MCF 10A (cell line): ENCODE measurements at regions not wholly inside any gene's neighbourhood (a gene's known extent, or its start where the extent isn't known, plus 50 kb on each side); places are given as distances from the start of the nearest gene placed in this dataset.
"Not testable (repeated sequence)": the region's sequence is repeated elsewhere in the genome, so short reads cannot be mapped to it uniquely, and the experiment has no call there.

Experiments
- BruUV-seq: library from RNA; stranded (reverse); fragments of 400-500 nt; replicated peaks from 2 replicates; lab custom pipeline; 2021; lab: Mats Ljungman, UMichigan
- CTCF ChIA-PET: fragments of 300-600 bp; sonication (Branson Sonifier 250); formaldehyde crosslinking; extraction: SDS; loops from one replicate; lab custom pipeline; 2021; ENCODE audit warnings: antibody characterized with exemption, inconsistent platforms; lab: Yijun Ruan, JAX
- POLR2A ChIA-PET: fragments of 300-600, 350-650 bp; sonication (Branson Sonifier 250); formaldehyde crosslinking; extraction: SDS; loops from one replicate; lab custom pipeline; 2020; ENCODE audit warnings: antibody characterized with exemption, inconsistent platforms; lab: Yijun Ruan, JAX
- DNase-seq: peaks from one replicate; pipeline ENCODE4 v3.0.0-alpha.2; 2018; ENCODE audit not compliant: unreplicated experiment
- H3K27ac Mint-ChIP-seq: one replicate; pipeline ENCODE4 v1.8.0; 2022; ENCODE audit warnings: mild to moderate bottlenecking, low read depth, mixed read lengths; ENCODE audit not compliant: unreplicated experiment
- H3K27me3 Mint-ChIP-seq: one replicate; pipeline ENCODE4 v1.8.0; 2022; ENCODE audit warnings: mixed read lengths; ENCODE audit not compliant: insufficient read depth, unreplicated experiment
- H3K36me3 Mint-ChIP-seq: one replicate; pipeline ENCODE4 v1.8.0; 2022; ENCODE audit warnings: mild to moderate bottlenecking, moderate library complexity, mixed read lengths; ENCODE audit not compliant: insufficient read depth, unreplicated experiment
- H3K4me1 Mint-ChIP-seq: one replicate; pipeline ENCODE4 v1.8.0; 2022; ENCODE audit warnings: mixed read lengths; ENCODE audit not compliant: insufficient read depth, unreplicated experiment
- H3K4me3 Mint-ChIP-seq: one replicate; pipeline ENCODE4 v1.8.0; 2022; ENCODE audit warnings: mild to moderate bottlenecking, moderate library complexity, mixed read lengths; ENCODE audit not compliant: unreplicated experiment
- H3K9me3 Mint-ChIP-seq: one replicate; pipeline ENCODE4 v1.8.0; 2022; ENCODE audit warnings: mixed read lengths; ENCODE audit not compliant: unreplicated experiment
- intact Hi-C: fragments of 100-400 bp; cut with micrococcal nuclease; formaldehyde crosslinking; loops from 2 replicates; pipeline ENCODE4 v1.14.1; 2022
- TF ChIP-seq, protein P1 (sequence below): fragments of 200-600 bp; IDR thresholded peaks from one replicate; pipeline ENCODE4 v1.8.0; 2022; ENCODE audit warnings: antibody characterized with exemption, mild to moderate bottlenecking; ENCODE audit not compliant: unreplicated experiment

DNA sequence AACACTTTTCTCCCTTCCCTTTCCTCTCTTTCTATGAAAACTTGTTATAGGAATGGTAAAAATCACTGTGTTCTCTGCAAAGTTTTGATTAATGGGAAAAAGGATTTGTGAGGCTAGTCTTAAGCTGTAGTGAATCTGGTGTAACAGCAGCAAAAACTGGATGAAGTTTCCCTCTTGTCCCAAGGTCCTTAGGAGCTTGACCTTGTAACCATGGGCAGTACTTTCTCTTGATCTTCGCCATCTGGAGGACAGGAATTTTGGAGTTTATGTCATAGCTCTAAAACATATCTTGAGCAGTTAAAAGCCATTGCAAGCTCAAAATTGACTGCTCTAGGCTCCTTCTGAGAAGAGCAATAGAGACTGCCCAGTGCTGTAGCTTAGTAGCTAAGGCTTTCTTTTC, 56.5 kb upstream of the GPD1L start:
- no peak overlapping the region for H3K27ac Mint-ChIP-seq
- H3K36me3 Mint-ChIP-seq: peaks cover 6% of the 10 kb centered on the region
- no peak for DNase-seq
- no peak overlapping the region for H3K4me3 Mint-ChIP-seq
- H3K27me3 Mint-ChIP-seq: no peaks in the 10 kb centered on the region
- no TSS peak for BruUV-seq
- H3K4me1 Mint-ChIP-seq: peaks cover 9% of the 10 kb centered on the region
- CTCF ChIA-PET: interaction anchor here (0.5 to 1.5 kb wide), 3 partner anchors 31 to 326 kb away, joined by 3 to 8 read pairs (median 4); no protein-coding TSS in a partner anchor
- TF ChIP-seq, protein P1, sequence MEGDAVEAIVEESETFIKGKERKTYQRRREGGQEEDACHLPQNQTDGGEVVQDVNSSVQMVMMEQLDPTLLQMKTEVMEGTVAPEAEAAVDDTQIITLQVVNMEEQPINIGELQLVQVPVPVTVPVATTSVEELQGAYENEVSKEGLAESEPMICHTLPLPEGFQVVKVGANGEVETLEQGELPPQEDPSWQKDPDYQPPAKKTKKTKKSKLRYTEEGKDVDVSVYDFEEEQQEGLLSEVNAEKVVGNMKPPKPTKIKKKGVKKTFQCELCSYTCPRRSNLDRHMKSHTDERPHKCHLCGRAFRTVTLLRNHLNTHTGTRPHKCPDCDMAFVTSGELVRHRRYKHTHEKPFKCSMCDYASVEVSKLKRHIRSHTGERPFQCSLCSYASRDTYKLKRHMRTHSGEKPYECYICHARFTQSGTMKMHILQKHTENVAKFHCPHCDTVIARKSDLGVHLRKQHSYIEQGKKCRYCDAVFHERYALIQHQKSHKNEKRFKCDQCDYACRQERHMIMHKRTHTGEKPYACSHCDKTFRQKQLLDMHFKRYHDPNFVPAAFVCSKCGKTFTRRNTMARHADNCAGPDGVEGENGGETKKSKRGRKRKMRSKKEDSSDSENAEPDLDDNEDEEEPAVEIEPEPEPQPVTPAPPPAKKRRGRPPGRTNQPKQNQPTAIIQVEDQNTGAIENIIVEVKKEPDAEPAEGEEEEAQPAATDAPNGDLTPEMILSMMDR: no peak
- POLR2A ChIA-PET: no interaction called here
- H3K9me3 Mint-ChIP-seq: no peaks in the 10 kb centered on the region
- intact Hi-C loops: no loop called here

DNA sequence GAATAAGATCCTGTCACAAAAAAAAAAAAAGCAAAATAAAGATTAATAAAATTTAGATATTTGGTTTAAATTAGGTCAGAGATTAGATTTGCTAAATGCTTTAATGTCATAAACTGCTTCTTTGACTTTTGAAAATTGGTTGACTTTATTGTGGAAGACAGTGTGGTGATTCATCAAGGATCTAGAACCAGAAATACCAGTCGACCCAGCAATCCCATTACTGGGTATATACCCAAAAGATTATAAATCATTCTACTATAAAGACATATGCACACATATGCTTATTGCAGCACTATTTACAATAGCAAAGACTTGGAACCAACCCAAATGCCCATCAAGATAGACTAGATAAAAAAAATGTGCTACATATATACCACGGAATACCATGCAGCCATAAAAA, 54.2 kb upstream of the GPD1L start:
- POLR2A ChIA-PET, DNase-seq, intact Hi-C loops, BruUV-seq, H3K27me3 Mint-ChIP-seq, H3K4me3 Mint-ChIP-seq, H3K27ac Mint-ChIP-seq, H3K4me1 Mint-ChIP-seq, H3K36me3 Mint-ChIP-seq, H3K9me3 Mint-ChIP-seq: not testable (repeated sequence)
- CTCF ChIA-PET: interaction anchor here (0.6 kb wide), 1 partner anchor 32 kb away, joined by 3 read pairs; no protein-coding TSS in a partner anchor

DNA sequence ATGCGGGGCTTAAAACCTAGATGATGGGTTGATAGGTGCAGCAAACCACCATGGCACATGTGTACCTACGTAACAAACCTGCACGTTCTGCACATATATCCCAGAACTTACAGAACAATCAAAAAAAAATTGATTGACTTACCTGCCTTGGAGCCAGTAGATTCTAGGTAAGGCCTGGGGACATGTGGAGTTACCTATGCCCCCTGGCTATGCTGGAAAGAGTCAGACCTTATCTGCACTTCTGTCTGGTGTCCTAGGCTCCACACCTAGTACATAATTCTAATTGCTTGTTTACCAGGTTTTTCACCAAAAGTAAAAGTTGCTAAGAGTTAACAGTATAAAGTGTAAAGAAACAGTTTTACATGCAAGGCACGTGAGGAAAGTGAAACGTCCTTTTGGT, 53.6 kb upstream of the GPD1L start:
- peaks cover 11% of the 10 kb centered on the region for H3K27me3 Mint-ChIP-seq
- H3K27ac Mint-ChIP-seq, BruUV-seq, intact Hi-C loops, POLR2A ChIA-PET, CTCF ChIA-PET, H3K9me3 Mint-ChIP-seq, H3K4me3 Mint-ChIP-seq, H3K4me1 Mint-ChIP-seq, DNase-seq, H3K36me3 Mint-ChIP-seq: not testable (repeated sequence)

DNA sequence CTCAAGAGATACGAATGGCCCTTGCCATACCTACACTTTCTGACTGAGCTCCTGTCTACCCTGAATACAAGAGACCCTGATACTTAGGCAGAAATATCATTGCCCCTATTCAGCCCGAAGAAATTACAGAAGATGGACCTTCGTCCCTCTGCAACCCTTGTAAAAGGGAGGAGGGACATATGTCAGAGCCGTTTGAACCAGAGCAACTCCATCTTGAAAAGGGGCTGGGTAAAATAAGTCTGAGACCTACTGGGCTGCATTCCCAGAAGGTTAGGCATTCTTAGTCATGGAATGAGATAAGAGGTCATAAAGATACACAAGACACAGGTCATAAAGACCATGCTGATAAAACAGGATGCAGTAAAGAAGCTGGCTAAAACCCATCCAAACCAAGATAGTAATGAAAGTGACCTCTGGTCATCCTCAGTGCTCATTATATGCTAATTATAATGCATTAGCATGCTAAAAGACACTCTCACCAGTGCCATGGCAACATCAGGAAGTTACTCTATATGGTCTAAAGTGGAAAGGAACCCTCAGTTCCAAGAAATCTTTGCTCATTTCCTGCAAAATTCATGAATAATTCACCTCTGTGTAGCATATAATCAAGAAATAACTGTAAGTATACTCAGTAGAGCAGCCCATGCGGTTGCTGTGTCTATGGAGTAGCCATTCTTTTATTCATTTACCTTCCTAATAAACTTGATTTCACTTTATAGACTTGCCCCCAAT, 49.7 kb upstream of the GPD1L start:
- ChIA-PET POLR2A (interaction anchor here (0.9 to 1.0 kb wide), 2 partner anchors 11 to 15 kb away, joined by 3 to 4 read pairs; no protein-coding TSS in a partner anchor), CTCF (interaction anchor here (0.5 to 0.8 kb wide), 2 partner anchors 37 to 417 kb away, joined by 3 read pairs; no protein-coding TSS in a partner anchor)
- BruUV-seq: no TSS peak
- H3K9me3 Mint-ChIP-seq: no peaks in the 10 kb centered on the region
- H3K27ac Mint-ChIP-seq: no peak overlapping the region
- intact Hi-C loops: no loop called here
- TF ChIP-seq, protein P1: no peak
- H3K4me1 Mint-ChIP-seq: no peaks in the 10 kb centered on the region
- no peak for DNase-seq
- H3K36me3 Mint-ChIP-seq: no peaks in the 10 kb centered on the region
- H3K4me3 Mint-ChIP-seq: no peak overlapping the region
- peaks cover 11% of the 10 kb centered on the region for H3K27me3 Mint-ChIP-seq
